SK-N-SH treated with all-trans-retinoic acid at 6 μM for 48 hours (cell line): ENCODE measurements at regions not wholly inside any gene's neighbourhood (a gene's known extent, or its start where the extent isn't known, plus 50 kb on each side); places are given as distances from the start of the nearest gene placed in this dataset.

Experiments used
- ARNTL ChIP-seq: fragments of 450-650 bp; formaldehyde crosslinking; IDR thresholded peaks from 2 replicates; pipeline ENCODE4 v1.5.0; 2020; ENCODE audit warnings: low read depth, mild to moderate bottlenecking, moderate library complexity, borderline replicate concordance
- BACH2 ChIP-seq: fragments of 250-450 bp; sonication (Bioruptor Pico); IDR thresholded peaks from 2 replicates; pipeline ENCODE4 v1.9.0; 2021; ENCODE audit warnings: mild to moderate bottlenecking, borderline replicate concordance
- CREB5 ChIP-seq: fragments of 250-450 bp; sonication (Bioruptor Pico); IDR thresholded peaks from 2 replicates; pipeline ENCODE4 v1.5.1; 2020; ENCODE audit warnings: low read depth, mild to moderate bottlenecking, moderate library complexity
- CSDC2 ChIP-seq: fragments of 250-450 bp; sonication (Bioruptor Pico); IDR thresholded peaks from 2 replicates; pipeline ENCODE4 v1.5.0; 2020; ENCODE audit warnings: mild to moderate bottlenecking, moderate library complexity
- ESRRG ChIP-seq: fragments of 250-450 bp; sonication (Bioruptor Pico); IDR thresholded peaks from 2 replicates; pipeline ENCODE4 v1.6.1; 2021; ENCODE audit warnings: mild to moderate bottlenecking
- GLIS3 ChIP-seq: fragments of 250-450 bp; sonication (Bioruptor Pico); IDR thresholded peaks from 2 replicates; pipeline ENCODE4 v1.5.0; 2020; ENCODE audit warnings: mild to moderate bottlenecking, moderate library complexity
- ISL1 ChIP-seq: fragments of 250-450 bp; sonication (Bioruptor Pico); IDR thresholded peaks from 2 replicates; pipeline ENCODE4 v2.1.2; 2022; ENCODE audit warnings: mild to moderate bottlenecking, moderate library complexity
- PATZ1 ChIP-seq: fragments of 250-450 bp; sonication (Bioruptor Pico); IDR thresholded peaks from 2 replicates; pipeline ENCODE4 v1.8.0; 2020; ENCODE audit warnings: mild to moderate bottlenecking, moderate library complexity, borderline replicate concordance
- RARB ChIP-seq: fragments of 250-450 bp; sonication (Bioruptor Pico); IDR thresholded peaks from 2 replicates; pipeline ENCODE4 v1.8.0; 2021; ENCODE audit warnings: mild to moderate bottlenecking, moderate library complexity
- TCF4 ChIP-seq: fragments of 250-450 bp; sonication (Bioruptor Pico); IDR thresholded peaks from 2 replicates; pipeline ENCODE4 v1.8.0; 2021; ENCODE audit warnings: mild to moderate bottlenecking, moderate library complexity, borderline replicate concordance
- TOX ChIP-seq: fragments of 250-450 bp; sonication (Bioruptor Pico); IDR thresholded peaks from 2 replicates; pipeline ENCODE4 v1.8.0; 2021; ENCODE audit warnings: mild to moderate bottlenecking, moderate library complexity, borderline replicate concordance
- ZC3H10 ChIP-seq: fragments of 250-450 bp; sonication (Bioruptor Pico); IDR thresholded peaks from 2 replicates; pipeline ENCODE4 v1.5.1; 2021; ENCODE audit warnings: mild to moderate bottlenecking, moderate library complexity

GRCh38 chr14:53215101-53215500 lies 62.0 kb upstream of the DDHD1 start:
- no peak for TF ChIP-seq GLIS3 (CRISPR knock-in tag)
- TF ChIP-seq ISL1 (CRISPR knock-in tag), result no peak
- no peak for TF ChIP-seq ESRRG (CRISPR knock-in tag)
- TF ChIP-seq RARB (CRISPR knock-in tag), result no peak
- no peak for TF ChIP-seq BACH2 (CRISPR knock-in tag)
- no peak for TF ChIP-seq ZC3H10 (CRISPR knock-in tag)
- TF ChIP-seq CSDC2 (CRISPR knock-in tag), result no peak
- TF ChIP-seq ARNTL (CRISPR knock-in tag), result no peak
- no peak for TF ChIP-seq PATZ1 (CRISPR knock-in tag)
- no peak for TF ChIP-seq CREB5 (CRISPR knock-in tag)
- no peak for TF ChIP-seq TCF4 (CRISPR knock-in tag)
- no peak for TF ChIP-seq TOX (CRISPR knock-in tag)
